Upper lobe of left lung (tissue), 6 donors: ENCODE measurements at regions not wholly inside any gene's neighbourhood (a gene's known extent, or its start where the extent isn't known, plus 50 kb on each side); places are given as distances from the start of the nearest gene placed in this dataset.

Source experiments
- ATAC-seq, 2 donors: fragments of 200-7000 bp; cut with Tn5 transposase; one replicate each; pipeline ENCODE4 v1.9.1; 2022; ENCODE audit warnings: mild to moderate bottlenecking in 2 of 2, moderate library complexity in 2 of 2; ENCODE audit not compliant: low FRiP score in 2 of 2
- DNase-seq, 2 donors: peaks; one replicate each; pipeline ENCODE4 v3.0.0-alpha.2; 2019 to 2020
- H3K27ac ChIP-seq, 4 donors: fragments of 200-600 bp; sonication (generic); one replicate each; pipeline ENCODE4 v1.5.1; 2016 to 2019
- H3K27me3 ChIP-seq, 4 donors: fragments of 200-600 bp; sonication (generic); one replicate each; pipeline ENCODE4 v1.5.1; 2017 to 2019
- H3K36me3 ChIP-seq, 4 donors: fragments of 200-600 bp; sonication (generic); one replicate each; pipeline ENCODE4 v1.5.1; 2016 to 2019
- H3K4me1 ChIP-seq, 4 donors: fragments of 200-600 bp; sonication (generic); one replicate each; pipeline ENCODE4 v1.5.1; 2018 to 2019
- H3K4me3 ChIP-seq, 4 donors: fragments of 200-600 bp; sonication (generic); one replicate each; pipeline ENCODE4 v1.5.1; 2017 to 2019; ENCODE audit warnings: mild to moderate bottlenecking in 2 of 4, moderate library complexity in 1 of 4
- H3K9me3 ChIP-seq, 4 donors: fragments of 200-600 bp; sonication (generic); one replicate each; pipeline ENCODE4 v1.5.1; 2018 to 2019
- EP300 ChIP-seq, 4 donors: sonication (generic); formaldehyde crosslinking; IDR thresholded peaks; one replicate each; pipeline ENCODE4 v1.5.1; 2017; ENCODE audit warnings: antibody characterized with exemption in 4 of 4, control low read depth in 2 of 4
- POLR2A ChIP-seq, 4 donors: fragments of 450-650 bp; IDR thresholded peaks; one replicate each; pipeline ENCODE4 v1.5.1; 2016 to 2017; ENCODE audit warnings: antibody characterized with exemption in 4 of 4, mild to moderate bottlenecking in 2 of 4
- POLR2AphosphoS5 ChIP-seq, 2 donors: sonication (generic); formaldehyde crosslinking; IDR thresholded peaks; one replicate each; pipeline ENCODE4 v1.5.1; 2017; ENCODE audit warnings: antibody characterized with exemption in 2 of 2
- WGBS, 2 donors: methylation state at CpG; one replicate each; pipeline ENCODE4 v1.1.5; 2017 to 2018; 5-methylcytosine and 5-hydroxymethylcytosine counted together
- TF ChIP-seq, protein P1 (sequence below), 6 experiments: fragments of 450-650 bp in 4 of 6; fragments of 200-600 bp in 2 of 6; sonication (generic) in 2 of 6; IDR thresholded peaks; one replicate each; pipeline ENCODE4 v1.5.1; 2016 to 2019; ENCODE audit warnings: antibody characterized with exemption in 6 of 6
- donor health status: DM: no; HTN: no; CAD: no; lungs with moderate emphysema.
- donor health status: DM: no; HTN: yes; CAD: no; lungs with severe emphysema.

DNA sequence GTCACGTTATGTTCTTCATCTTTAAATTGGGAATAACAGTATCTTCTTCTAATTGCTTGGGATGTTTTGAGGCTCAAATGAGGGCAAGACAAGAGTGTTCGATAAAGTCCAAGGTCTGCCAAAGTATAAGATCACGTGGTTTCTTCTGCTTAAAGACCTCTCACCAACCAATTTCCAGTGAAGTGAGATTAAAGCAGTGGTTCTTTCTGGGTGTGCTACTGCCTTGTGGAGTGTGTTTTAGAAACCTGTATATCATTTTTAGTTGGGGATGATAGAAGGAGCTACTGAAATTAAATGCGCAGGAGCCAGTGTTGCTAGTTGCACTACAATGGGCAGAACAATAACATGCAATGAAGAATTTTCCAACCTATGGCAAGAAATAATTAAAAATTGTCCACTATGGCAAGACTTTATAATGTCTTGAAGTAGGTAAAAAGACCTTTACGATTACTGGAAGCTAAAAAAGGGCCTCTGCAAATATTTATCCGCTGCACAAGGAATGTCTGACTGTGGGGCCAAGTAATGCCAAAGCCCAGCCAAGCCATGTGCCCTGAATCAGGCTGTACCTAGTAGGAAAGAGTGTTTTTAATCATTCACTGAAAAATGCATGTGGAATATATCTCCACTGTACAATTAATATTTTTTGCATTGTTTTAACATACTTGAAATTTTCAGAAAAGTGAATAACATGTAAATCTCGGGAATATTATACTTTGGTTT is 244.5 kb upstream of the REG3G start:
- Histone ChIP-seq H3K4me1 (no peaks in the 10 kb centered on the region), H3K27ac (no peak overlapping the region), H3K27me3 (no peaks in the 10 kb centered on the region), H3K4me3 (no peak overlapping the region), H3K36me3 (no peaks in the 10 kb centered on the region), H3K9me3 (peaks cover 0 to 7% (median 0%) of the 10 kb centered on the region in 4 donors)
- 67 to 78% methylated on average over 7 of the region's 7 CpGs for WGBS, 2 donors
- DNase-seq: no peak
- no peak for ATAC-seq
- TF ChIP-seq, protein P1, sequence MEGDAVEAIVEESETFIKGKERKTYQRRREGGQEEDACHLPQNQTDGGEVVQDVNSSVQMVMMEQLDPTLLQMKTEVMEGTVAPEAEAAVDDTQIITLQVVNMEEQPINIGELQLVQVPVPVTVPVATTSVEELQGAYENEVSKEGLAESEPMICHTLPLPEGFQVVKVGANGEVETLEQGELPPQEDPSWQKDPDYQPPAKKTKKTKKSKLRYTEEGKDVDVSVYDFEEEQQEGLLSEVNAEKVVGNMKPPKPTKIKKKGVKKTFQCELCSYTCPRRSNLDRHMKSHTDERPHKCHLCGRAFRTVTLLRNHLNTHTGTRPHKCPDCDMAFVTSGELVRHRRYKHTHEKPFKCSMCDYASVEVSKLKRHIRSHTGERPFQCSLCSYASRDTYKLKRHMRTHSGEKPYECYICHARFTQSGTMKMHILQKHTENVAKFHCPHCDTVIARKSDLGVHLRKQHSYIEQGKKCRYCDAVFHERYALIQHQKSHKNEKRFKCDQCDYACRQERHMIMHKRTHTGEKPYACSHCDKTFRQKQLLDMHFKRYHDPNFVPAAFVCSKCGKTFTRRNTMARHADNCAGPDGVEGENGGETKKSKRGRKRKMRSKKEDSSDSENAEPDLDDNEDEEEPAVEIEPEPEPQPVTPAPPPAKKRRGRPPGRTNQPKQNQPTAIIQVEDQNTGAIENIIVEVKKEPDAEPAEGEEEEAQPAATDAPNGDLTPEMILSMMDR (IDR thresholded peaks at IDR 0.05): no peak
- TF ChIP-seq POLR2AphosphoS5 (IDR thresholded peaks at IDR 0.05) (no peak), EP300 (IDR thresholded peaks at IDR 0.05) (no peak), POLR2A (IDR thresholded peaks at IDR 0.05) (no peak)

DNA sequence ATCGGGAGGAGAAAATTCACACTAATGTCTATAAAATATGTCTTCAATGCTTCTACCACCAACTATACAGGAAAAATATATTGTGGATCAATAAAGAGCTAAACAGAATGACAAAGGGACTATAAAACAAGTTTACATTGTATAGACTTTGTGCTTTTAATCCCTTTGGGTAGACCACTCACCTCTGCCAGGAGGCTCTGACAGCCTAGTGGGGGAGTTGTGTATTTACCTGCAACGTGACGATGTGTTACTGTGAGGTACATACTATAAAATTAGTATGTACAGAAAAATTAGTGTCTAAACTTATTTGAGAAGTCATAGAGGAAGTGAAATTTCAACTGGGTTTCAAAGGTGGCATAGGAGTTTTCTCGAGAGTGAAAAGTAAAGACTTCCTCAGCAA is 243.3 kb upstream of the REG3G start:
- no peak overlapping the region for H3K27ac ChIP-seq
- WGBS, 2 donors: 82 to 84% methylated on average over 4 of the region's 4 CpGs
- H3K36me3 ChIP-seq: no peaks in the 10 kb centered on the region
- no peak overlapping the region for H3K4me3 ChIP-seq
- ATAC-seq: no peak
- H3K9me3 ChIP-seq: peaks cover 0 to 7% (median 0%) of the 10 kb centered on the region in 4 donors
- DNase-seq: no peak
- TF ChIP-seq POLR2A (IDR thresholded peaks at IDR 0.05): no peak
- TF ChIP-seq EP300 (IDR thresholded peaks at IDR 0.05): no peak
- no peak for TF ChIP-seq POLR2AphosphoS5 (IDR thresholded peaks at IDR 0.05)
- TF ChIP-seq, protein P1 (IDR thresholded peaks at IDR 0.05): no peak
- H3K4me1 ChIP-seq: no peaks in the 10 kb centered on the region
- no peaks in the 10 kb centered on the region for H3K27me3 ChIP-seq

DNA sequence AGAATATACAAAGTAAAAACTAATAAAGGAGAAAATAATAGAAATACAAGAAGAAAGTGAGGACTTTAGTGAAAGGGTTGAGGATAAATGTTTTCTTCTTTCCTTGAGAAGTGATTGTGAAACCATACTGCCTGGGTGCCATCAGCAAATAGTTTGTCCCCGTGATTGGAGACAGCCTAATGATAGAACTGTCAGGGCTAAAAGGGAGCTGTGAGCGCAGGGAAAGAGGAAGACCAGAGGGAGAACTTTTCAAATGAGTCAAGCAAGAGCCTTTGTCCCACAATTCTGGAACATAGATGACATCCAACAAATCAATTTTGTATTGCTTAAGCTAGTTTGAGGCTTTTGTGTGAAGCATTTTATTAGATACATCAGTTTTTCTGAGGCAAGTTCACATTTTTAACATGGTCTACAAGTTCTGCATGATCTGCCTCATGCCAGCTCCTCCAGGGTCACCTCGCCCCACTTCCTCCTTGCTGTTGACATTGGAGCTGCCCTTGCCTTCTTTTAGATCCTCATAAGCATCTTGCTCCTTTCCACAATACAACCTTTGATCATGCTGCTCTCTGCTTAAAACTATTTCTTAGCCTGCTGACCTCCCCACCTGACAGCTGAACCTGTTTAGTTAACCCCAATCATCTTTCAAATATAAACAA is 213.4 kb upstream of the REG3G start:
- H3K4me3 ChIP-seq: no peak overlapping the region
- no peaks in the 10 kb centered on the region for H3K27me3 ChIP-seq
- H3K27ac ChIP-seq: no peak overlapping the region
- DNase-seq (no peak), ATAC-seq (no peak)
- H3K9me3 ChIP-seq: no peaks in the 10 kb centered on the region
- H3K4me1 ChIP-seq: no peaks in the 10 kb centered on the region
- WGBS, 2 donors: 45 to 54% methylated on average over 3 of the region's 3 CpGs
- TF ChIP-seq, protein P1 (IDR thresholded peaks at IDR 0.05): no peak
- no peak for TF ChIP-seq EP300 (IDR thresholded peaks at IDR 0.05)
- TF ChIP-seq POLR2A (IDR thresholded peaks at IDR 0.05): no peak
- no peak for TF ChIP-seq POLR2AphosphoS5 (IDR thresholded peaks at IDR 0.05)
- no peaks in the 10 kb centered on the region for H3K36me3 ChIP-seq

DNA sequence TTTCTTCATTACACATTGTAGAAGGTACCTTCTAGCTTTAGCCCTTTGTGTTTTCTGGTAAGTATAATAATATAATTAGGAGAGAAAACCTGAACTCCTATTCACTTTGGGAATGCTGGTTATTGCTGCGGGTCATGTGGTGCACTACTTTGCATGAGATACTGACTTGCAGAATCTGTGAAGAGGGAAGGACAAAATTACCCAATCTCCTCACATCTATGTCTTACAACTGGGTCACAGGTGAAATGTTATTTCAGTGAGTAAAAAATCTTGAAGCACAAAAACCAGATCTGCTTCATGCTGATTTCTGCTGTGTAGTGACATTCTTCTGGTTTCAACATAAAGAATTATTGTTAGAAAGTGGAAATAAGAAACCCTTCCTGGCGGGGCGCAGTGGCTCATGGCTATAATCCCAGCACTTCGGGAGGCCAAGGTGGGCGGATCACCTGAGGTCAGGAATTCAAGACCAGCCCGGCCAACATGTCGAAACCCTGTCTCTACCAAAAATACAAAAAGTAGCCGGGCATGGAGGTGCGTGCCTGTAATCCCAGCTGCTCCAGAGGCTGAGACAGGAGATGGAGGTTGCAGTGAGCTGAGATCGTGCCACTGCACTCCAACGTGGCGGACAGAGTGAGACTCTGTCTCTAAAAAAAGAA is 211.0 kb upstream of the REG3G start:
- H3K4me1 ChIP-seq: no peaks in the 10 kb centered on the region
- ATAC-seq (no peak), DNase-seq (no peak)
- no peaks in the 10 kb centered on the region for H3K27me3 ChIP-seq
- no peaks in the 10 kb centered on the region for H3K36me3 ChIP-seq
- H3K4me3 ChIP-seq: no peak overlapping the region
- no peaks in the 10 kb centered on the region for H3K9me3 ChIP-seq
- no peak for TF ChIP-seq EP300 (IDR thresholded peaks at IDR 0.05)
- TF ChIP-seq, protein P1 (IDR thresholded peaks at IDR 0.05): no peak
- no peak for TF ChIP-seq POLR2A (IDR thresholded peaks at IDR 0.05)
- no peak for TF ChIP-seq POLR2AphosphoS5 (IDR thresholded peaks at IDR 0.05)
- WGBS, 2 donors: 79 to 88% methylated on average over 12 of the region's 12 CpGs
- no peak overlapping the region for H3K27ac ChIP-seq
